Suprapubic skin (tissue), 4 donors: ENCODE measurements at regions not wholly inside any gene's neighbourhood (a gene's known extent, or its start where the extent isn't known, plus 50 kb on each side); places are given as distances from the start of the nearest gene placed in this dataset.

Experiments
- CTCF ChIP-seq, 2 donors: fragments of 200-600 bp in 1 of 2; fragments of 450-650 bp in 1 of 2; sonication (generic) in 1 of 2; IDR thresholded peaks; one replicate each; pipeline ENCODE4 v1.5.1; 2016 to 2019; ENCODE audit warnings: antibody characterized with exemption in 2 of 2, mild to moderate bottlenecking in 1 of 2, moderate library complexity in 1 of 2
- EP300 ChIP-seq: sonication (generic); formaldehyde crosslinking; IDR thresholded peaks from one replicate; pipeline ENCODE4 v1.6.1; 2017; ENCODE audit warnings: antibody characterized with exemption
- POLR2A ChIP-seq, 2 donors: fragments of 450-650 bp; IDR thresholded peaks; one replicate each; pipeline ENCODE4 v1.6.1; 2017; ENCODE audit warnings: antibody characterized with exemption in 2 of 2, mild to moderate bottlenecking in 2 of 2, moderate library complexity in 2 of 2
- POLR2AphosphoS5 ChIP-seq, 3 donors: sonication (generic); formaldehyde crosslinking; IDR thresholded peaks; one replicate each; pipeline ENCODE4 v1.6.1; 2017; ENCODE audit warnings: antibody characterized with exemption in 3 of 3

GRCh38 chr9:103068753-103069152 is 73.6 kb downstream of the CYLC2 start:
- no peak for TF ChIP-seq CTCF (IDR thresholded peaks at IDR 0.05)
- TF ChIP-seq EP300 = no peak
- no peak for TF ChIP-seq POLR2A (IDR thresholded peaks at IDR 0.05)
- no peak for TF ChIP-seq POLR2AphosphoS5 (IDR thresholded peaks at IDR 0.05)
